HG02588 (cell line): ENCODE measurements at regions not wholly inside any gene's neighbourhood (a gene's known extent, or its start where the extent isn't known, plus 50 kb on each side); places are given as distances from the start of the nearest gene placed in this dataset.

Source experiments
- ATAC-seq: cut with Tn5 transposase; IDR thresholded peaks from one replicate; pipeline ENCODE4 v1.9.1; 2021; ENCODE audit warnings: mild to moderate bottlenecking, moderate library complexity; ENCODE audit not compliant: unreplicated experiment

DNA sequence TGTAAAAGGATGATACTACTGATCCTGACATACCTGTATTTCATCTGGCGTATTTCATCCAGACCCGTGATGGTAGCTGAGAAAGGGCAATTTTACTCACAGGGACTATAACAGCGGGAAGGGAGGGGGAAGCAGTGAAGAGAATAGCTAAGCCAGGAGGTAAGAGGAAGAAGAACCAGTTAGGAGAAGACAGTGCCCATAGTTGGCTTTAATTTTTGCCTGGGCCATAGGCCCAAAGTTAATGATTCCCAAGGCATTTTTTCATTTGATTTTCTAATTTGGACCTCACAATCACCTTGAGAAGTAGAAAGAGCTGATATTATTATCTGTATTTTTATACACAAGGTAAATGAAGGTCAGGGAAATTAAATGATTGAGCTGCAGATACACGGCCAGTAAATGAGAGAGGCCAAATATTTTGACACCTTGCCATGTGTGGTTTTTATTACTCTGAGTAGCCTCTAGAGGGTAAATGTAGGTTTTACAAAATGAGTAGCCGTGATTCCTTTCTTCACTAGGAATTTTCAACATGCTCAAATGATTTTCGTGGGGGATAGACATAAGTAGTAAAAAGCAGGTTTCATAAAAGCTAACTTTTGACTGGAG, 382.2 kb downstream of the FUT8 start:
- ATAC-seq, result no peak

DNA sequence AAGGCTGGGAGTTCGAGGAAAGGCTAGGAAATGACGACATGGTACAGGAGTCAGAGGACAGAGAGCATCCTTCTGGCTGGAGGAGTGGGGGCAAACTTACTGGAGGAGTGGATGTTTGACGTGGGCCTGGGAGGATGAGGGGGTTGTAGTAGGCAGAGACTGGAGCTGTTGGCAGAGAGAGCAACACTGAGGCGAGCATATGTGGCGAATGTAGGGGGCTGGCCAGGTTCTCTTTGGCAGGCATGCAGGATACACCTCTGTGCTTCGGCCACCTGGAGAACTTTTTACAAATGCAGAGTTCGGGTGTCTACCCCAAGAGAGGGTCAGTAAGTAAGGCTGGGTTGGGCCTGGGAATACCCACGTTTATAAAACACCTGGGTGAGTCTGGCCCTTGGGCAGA, 385.7 kb downstream of the FUT8 start:
- ATAC-seq, result no peak

- no peak for ATAC-seq
These were observed 388.2 kb downstream of the FUT8 start for GRCh38 chr14:65800694-65801093.

DNA sequence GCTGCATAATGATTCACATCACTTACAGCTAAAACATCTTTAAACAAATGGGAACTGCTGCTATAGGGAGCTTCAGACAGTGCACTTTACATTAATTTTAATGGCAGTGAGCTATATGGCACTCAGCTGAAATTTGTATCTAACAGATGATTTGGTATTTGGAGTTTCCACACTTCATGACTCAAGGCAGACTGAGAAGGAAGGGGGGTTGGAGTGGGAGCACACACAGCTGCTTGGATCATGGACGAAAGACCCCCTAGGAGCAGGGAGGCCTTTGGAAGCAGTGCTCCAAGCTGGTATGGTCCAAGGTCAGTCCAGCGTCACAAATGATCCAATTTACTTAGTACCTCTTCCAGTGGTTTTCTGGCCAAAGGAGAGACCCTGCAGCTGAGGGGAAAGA, 389.7 kb downstream of the FUT8 start:
- ATAC-seq, result no peak

GRCh38 chr14:65803885-65804284, 391.4 kb downstream of the FUT8 start:
- ATAC-seq, result no peak

DNA sequence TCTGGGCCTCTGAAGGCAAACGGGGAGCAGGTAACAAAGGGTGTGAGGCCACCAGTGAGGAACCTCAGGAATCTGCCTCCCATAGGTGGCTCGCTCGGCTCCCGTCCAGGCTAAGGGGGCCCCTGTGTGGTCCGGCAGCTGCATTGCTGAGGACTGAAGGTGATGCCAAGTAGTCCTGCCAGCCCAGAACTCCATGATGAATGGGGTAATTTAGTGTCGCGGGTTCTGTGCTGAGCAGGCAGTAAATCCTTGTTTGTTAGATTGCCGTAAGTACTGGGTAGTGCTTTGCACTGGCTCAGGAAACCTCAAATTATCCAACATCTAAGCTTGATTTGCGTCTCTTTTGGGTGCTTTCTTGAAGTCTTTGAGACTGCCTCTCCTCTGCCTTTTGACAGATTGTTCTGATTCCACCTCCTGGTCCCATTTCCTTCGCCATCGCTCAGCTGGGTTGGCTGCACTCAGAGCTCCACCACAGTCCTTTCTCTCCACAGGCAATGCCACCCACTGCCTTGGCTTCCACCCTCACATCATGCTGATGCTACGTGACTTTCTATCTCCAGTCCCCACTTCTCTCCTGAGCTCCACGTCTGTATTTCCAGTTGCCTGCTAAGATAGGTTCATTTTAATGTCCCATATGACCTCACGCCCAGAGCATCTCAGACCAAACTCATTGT, 392.0 kb downstream of the FUT8 start:
- no peak for ATAC-seq

DNA sequence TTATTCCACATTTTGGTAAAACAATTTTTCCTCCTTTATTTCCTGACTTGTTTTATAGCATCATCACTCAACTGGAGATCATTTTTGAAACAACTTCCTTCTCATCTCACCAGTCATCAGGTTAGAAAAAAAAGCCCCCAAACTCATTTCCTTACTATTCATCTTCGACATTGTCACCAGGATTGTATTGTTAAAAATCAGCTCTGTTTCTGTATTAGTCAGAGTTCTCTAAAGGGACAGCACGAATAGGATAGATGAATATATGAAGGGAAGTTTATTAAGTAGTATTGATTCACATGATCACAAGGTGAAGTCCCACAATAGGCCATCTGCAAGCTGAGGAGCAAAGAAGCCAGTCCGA, 392.6 kb downstream of the FUT8 start:
- no peak for ATAC-seq

- ATAC-seq, result no peak
These were observed 395.9 kb downstream of the FUT8 start for GRCh38 chr14:65808390-65808789.

DNA sequence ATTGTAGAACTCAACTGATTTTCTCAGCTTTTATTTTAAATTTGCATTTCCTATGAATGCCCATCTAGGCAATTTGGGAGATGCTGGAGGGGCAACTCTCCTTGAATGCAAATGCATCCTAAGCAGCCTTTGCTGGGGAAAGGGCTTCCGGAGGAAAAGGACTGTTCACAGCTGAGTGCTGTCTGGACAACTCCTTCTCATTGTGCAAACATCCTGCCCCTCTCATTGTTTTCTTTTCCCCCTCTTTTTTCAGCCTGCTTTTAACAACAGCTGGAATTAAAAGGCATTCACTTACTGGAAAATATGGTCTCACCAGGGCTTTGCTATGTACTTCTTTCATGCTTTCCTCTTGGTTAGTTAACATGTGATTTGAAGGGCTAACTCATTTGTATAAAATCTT, 397.8 kb downstream of the FUT8 start:
- ATAC-seq, result no peak

- no peak for ATAC-seq
These were observed 401.3 kb downstream of the FUT8 start for GRCh38 chr14:65813760-65814384.

DNA sequence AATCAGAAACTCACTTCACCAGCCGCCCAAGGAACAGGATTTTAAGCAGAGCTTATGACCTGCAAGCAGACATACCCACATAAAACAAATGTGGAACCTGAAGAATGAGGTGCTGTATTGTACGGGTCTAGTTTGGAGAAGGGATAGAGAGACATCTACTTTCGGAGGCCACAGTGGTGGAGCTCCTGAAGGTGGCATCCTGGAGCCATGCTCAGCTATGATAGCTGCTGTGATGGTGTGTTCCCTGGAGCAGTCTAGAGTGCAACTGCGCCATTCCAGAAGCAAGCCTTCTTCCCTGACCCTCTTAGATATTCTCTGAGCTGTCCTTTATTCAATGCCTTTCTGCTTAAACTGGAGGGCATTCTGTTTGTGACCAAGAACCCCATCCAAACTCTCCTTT, 402.6 kb downstream of the FUT8 start:
- ATAC-seq, result no peak

GRCh38 chr14:65817011-65817410, 404.5 kb downstream of the FUT8 start:
- ATAC-seq, result no peak

DNA sequence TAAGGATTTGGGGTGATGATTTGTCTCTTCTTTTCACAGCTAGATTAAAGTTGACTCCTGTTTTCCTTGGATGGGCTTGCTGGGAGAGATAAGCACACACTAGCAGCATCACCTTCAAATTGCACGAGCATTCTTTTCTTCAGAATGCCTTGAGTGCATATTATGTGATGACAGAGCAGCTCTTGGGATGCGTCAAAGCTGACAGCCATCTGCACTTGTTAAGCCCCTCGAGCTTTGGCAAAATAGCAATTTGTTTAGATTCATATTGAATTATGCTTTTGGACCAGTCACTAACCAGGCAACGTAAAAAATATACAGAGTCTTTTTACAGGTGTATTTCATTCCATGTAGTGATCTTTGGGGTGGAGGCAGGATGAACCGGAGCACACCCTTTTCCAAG, 407.0 kb downstream of the FUT8 start:
- no peak for ATAC-seq

DNA sequence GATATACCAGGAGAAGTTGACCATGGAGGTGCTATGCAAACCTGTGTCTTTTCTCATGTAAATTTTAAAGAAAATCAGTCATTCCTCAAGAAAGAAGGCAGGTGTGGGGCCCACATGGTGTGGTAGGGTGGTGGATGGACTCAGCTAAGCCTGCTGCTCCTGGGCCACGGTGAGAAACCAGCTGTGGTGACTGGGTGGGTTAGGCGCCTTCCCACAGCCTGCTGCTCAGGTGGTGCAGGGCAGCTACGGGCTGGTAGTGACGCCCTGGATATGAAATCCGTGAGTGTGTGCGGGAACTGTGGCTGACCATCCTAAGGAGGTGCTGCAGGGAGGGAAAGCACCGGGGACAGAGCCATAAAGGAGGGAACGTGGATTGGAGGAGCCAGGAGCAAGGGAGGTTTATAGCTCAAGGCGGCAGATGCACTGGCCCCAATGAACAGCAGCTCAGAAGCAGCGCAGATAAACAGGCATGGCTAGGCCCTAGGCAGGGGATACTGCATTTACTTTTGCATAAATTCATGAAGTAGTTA, 408.8 kb downstream of the FUT8 start:
- ATAC-seq, result no peak

DNA sequence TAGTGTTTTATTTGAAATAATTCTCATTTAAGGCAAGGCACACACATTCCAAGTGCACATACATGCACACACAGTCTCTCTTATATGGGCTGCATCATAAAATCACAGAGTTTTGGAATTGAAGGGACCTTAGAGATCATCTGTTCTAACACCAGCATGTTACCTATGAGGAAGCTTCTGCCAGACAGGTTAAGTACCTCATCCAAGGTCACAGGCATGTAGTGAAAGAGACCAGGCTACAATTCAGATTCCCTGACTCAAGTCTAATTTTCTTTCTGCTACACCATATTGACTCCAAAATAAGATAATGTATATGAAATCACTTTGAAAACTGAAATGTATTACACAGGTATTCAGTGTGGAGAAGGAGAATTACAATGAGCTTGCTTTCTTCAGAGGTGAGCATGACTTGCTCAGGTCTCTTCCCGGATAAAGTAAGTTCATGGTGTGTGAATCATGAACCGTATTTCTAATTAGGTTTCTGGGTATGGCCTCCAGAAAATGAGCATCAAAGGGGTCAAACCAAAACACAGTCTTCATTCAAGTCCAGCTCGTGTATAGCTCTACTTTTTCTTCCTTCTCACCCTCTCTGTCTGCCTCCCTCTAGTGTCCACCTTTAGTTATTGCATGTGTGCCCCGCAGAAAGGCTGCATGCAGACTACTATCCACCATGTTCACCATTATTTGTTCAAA, 411.9 kb downstream of the FUT8 start:
- ATAC-seq, result no peak

GRCh38 chr14:65824978-65825299, 412.4 kb downstream of the FUT8 start:
- ATAC-seq, result no peak

DNA sequence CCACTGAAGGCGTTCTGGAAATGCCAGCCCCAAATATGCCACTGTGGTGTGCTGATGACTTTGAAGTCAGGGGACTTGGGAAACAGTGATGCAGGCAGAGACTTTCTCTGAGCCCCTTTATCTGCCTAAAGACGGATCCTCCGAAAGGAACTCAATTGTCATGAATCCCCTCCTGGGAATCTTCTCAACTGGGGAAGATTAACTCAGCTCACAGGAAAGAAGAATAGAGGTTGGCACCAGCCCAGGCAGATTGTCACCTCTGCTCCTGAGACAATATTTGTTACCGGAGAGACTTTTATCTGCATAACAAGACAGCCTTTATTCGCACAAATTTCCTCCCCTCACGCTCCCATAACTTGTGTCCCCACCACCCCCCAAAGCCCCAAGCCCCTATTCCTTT, 414.4 kb downstream of the FUT8 start:
- ATAC-seq, result no peak

DNA sequence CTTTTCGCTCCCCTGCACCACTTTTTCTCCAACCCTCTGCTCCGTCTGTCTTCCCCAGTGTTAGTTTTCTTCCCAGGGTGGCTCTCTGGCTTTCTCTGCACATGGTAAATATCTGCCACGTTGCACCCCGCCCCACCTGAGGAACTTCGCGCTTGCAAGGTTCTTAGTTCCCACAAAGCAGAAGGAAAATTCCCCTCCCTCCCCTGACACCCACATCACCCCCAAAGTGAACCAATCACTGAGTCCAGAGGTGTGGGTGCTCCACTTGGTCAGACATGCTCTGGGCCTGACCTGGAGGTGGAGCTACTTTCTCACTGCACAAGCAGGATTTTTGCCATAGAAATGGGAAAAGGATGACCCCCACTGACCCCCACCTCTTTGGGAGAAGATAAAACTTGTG, 415.0 kb downstream of the FUT8 start:
- ATAC-seq, result no peak

- ATAC-seq, result no peak
These were observed 415.9 kb downstream of the FUT8 start for GRCh38 chr14:65828396-65828795.

DNA sequence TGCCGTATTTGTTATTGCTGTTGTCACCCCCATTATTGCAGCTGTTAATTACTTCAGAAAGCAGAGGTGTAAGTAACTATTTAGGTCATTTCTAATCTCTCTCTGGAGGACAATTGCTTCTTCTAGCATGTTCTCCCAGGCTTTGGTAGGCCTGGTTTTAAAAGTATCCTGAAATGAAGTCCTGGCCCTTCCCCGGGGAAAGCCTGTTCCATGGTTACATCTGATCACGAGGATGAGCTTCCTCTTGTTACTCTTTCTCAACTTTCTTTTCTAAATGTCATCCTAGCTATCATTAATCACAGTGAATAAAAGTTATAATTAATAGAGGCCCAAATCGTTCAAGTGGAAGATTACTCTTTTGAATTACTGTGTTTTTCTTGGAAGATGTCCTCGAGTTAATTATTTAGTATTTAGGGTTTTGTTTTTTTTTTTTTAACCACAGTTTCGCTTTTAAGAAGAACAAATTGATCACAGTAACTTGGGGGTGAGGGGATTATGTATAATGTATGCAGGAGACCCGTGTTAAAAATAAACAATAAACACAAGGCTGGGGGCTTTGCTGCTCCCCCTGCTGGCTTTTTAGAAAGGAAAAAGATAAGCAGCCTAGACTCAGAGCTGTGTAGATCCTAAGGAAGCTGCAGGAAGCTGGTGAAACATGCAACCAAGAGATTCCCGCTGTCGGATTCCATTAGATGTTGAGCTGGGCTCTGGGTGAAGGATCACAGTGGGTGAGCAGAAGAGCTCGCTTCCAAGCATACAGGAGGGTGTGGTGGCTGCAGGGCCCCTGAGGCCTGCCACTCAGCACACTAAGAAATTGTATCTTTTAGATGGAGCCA, 420.1 kb downstream of the FUT8 start:
- no peak for ATAC-seq

DNA sequence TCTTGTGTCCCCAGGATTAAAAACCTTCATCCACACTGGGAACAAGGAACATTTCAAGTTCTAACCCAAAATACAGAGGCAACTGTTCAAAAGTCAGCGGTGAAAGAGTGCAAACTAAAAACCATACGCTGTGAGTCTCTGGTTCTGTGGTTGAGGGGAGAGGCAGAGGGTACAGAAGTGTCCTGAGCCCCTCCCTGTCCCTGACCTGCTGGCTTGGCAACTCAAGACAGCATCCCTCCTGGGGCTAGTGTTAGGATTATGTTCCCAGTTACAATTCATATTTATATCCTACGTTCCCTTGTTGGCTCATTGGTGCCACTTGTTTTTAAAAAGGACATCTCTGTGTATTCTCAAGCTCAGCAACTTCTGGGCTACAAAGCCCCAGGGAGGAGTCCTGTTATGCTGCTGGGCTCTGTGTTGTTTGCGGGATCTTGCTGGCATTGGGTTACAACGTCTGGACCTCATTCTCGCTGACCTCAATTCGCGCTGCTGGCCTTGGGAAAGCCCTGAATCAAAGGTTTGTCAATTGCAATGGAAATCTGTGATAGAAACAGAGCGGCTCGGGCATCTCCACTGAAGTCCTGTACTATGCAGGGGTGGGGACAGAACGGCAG, 420.8 kb downstream of the FUT8 start:
- ATAC-seq, result no peak
